ENCODE measurements at regions not wholly inside any gene's neighbourhood (a gene's known extent, or its start where the extent isn't known, plus 50 kb on each side); places are given as distances from the start of the nearest gene placed in this dataset.
A peak's percentile ranks its signal among the peaks of the same experiment; 100 is the strongest.

- no peak for DNase-seq (ENCODE audit: low spot score)
Observed at GRCh38 chr15:45743426-45744235, 108.8 kb downstream of the SQOR start.

DNA sequence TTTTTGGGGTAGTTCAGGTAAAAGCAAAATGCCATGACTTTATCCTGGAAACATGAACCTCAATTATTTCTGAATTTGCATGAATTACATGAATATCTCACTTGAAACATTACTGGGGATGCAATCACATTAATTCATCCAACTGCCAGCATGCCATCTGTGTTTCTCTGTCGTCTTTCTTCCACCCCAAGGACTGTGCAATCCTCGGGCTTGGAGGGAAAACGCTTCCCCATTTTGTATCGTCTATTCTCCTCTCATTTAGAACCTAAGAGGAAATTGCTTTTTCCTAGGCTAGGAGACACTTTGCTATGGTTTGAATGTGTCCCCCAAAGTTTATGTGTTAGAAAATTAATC is 109.4 kb downstream of the SQOR start:
- no peak for DNase-seq (ENCODE audit: low spot score)

DNA sequence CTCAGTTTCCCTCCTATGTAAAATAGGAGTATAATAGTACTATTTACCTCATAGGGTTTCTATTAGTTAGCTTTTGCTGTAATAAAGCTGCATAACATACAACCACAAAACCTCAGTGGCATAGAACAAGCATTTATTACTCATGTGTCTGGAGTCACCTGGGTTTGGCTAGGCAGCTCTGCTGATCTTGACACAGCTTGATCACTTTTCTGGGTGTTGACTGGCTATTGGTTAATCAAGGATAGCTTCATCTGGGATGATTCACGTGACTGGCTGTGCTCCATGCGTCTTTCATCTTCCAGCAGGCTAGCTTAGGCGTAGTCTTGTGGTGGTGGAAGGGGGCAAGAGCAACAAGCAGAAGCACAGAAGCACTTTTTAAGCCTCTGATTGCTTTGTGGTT is 112.6 kb downstream of the SQOR start:
- no peak for DNase-seq (ENCODE audit: low spot score)

DNA sequence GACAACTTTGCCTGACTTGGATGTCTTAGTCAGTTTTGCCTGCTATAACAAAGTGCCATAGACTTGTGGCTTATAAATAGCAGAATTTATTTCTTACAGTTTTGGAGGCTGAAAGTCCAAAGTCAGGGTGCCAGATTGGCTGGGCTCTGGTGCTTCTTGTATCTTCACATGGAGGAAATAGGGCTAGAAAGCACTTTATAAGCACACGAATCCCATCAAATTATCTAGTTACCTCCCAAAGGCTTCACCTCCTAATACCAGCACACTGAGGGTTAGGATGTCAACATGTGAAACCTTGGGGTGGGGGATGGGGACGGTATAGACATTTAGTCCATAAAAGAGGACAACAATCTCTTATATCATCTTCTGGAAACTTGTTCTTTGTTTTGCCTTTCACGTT is 116.8 kb downstream of the SQOR start:
- no peak for DNase-seq (ENCODE audit: low spot score)

GRCh38 chr15:45759936-45760335 is 125.1 kb downstream of the SQOR start:
- no peak for DNase-seq (ENCODE audit: low spot score)

GRCh38 chr15:45762726-45763125 is 127.9 kb downstream of the SQOR start:
- no peak for DNase-seq (ENCODE audit: low spot score)

GRCh38 chr15:45763170-45763869 is 128.5 kb downstream of the SQOR start:
- no peak for DNase-seq (ENCODE audit: low spot score)

GRCh38 chr15:45773149-45773548 is 138.3 kb downstream of the SQOR start:
- DNase-seq (ENCODE audit: low spot score) = no peak

GRCh38 chr15:45776772-45777171 is 141.9 kb downstream of the SQOR start:
- DNase-seq (ENCODE audit: low spot score) = no peak

DNA sequence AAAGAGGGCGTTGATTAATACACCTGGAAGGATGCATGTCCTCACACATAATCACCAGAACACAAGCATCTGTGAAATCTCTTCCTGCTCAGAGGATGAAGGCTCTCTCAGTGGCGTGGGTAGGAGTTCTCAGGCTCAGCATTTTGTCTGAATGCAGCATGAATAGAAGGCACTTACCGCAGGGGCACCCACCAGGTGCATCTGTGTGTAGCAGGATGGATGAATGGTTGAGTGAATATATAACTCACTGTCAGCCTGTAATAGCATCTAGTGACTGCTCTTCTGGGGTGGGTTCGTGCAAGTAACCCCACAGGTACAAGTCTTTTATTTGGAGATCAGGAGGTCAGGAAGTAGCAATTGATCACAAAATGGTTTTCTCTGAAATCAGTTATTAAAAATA is 143.0 kb downstream of the SQOR start:
- DNase-seq (ENCODE audit: low spot score) = no peak

DNA sequence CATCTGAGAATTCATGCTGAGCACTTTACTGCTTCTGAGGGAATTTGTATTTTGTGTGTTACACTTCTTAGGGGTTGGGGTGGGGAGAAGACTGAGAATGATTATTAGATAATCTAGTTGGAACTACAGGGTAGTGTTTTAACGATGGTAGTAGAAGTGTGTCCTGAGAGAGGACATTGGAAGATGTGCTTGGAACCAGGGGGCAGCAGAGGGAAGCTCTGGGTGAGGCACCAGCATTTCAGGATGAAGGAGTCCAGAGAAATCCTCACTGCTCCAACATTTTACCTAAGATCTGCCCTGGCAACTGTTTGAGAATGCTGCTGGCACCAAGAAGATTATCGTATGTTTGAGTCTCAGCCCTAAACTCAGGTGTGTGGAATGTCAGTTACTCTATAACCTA is 145.5 kb downstream of the SQOR start:
- no peak for DNase-seq (ENCODE audit: low spot score)

GRCh38 chr15:45784656-45785055 is 149.8 kb downstream of the SQOR start:
- DNase-seq (ENCODE audit: low spot score) = no peak

- DNase-seq (ENCODE audit: low spot score) = no peak
Observed at GRCh38 chr15:45785897-45786296, 151.1 kb downstream of the SQOR start.

- peak; percentile 18 for DNase-seq (ENCODE audit: low spot score)
Observed at GRCh38 chr15:45790325-45790943, 155.6 kb downstream of the SQOR start.

- no peak for DNase-seq (ENCODE audit: low spot score)
Observed at GRCh38 chr15:45794304-45794703, 159.5 kb downstream of the SQOR start.

GRCh38 chr15:45794712-45795439 is 160.0 kb downstream of the SQOR start:
- no peak for DNase-seq (ENCODE audit: low spot score)

- peak; percentile 39 for DNase-seq (ENCODE audit: low spot score)
Observed at GRCh38 chr15:45795440-45796069, 160.7 kb downstream of the SQOR start.

- DNase-seq (ENCODE audit: low spot score) = no peak
Observed at GRCh38 chr15:45796433-45796832, 161.6 kb downstream of the SQOR start.

DNA sequence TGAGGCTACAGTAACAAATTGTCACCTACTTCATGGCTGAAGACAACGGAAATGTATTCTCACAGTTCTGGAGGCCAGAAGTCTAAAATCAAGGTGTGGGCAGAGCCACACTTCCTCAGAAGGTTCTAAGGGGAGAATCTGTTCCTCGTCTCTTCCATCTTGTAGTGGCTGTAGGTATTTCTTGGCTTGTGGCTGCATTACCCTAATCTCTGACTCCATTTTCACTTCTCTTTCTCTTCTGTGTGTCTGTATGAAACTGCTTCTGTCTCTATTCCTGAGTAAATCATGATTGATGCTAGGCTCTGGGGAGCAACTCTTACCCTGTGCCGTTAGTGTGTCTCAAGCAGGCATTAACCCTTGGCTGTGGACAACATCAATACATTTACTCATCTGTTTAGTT is 164.7 kb downstream of the SQOR start:
- DNase-seq (ENCODE audit: low spot score) = no peak

DNA sequence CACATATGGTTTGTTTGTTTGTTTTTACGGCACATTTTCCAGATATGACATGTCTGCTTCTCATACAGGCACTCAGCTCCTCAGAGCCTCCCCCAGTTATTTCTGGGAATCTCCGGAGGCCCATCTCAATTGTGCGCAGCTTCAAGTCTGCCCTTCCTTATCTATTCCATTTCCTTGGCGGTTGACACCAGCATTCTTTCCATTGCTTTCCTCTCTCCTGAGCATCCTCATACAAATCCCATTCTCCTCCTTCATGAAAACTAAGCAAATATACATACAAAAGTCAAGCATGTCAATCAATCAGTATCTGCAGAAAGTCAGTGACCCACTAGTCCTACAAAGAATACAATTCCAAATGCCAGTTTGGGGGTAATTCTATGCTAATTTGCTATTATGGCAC is 166.7 kb downstream of the SQOR start:
- no peak for DNase-seq (ENCODE audit: low spot score)

DNA sequence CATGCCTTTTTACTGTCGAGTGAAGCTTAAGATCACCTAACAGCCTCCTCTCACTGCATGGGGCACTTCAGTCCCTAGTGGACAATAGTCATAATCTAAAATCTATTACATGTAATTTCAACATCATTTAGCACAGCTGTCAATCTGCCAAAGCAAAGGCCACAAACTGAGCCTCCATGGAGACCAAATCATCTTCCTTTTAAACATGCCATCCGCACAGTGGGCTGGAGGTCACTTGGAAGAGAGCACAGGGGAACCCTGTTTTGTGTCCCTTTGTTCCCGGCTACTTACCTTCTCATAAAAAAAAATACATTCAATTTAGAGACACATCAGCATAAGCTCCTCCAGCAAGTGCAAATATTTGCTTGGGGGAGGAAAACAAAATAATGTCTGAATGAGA is 167.3 kb downstream of the SQOR start:
- DNase-seq (ENCODE audit: low spot score) = no peak

DNA sequence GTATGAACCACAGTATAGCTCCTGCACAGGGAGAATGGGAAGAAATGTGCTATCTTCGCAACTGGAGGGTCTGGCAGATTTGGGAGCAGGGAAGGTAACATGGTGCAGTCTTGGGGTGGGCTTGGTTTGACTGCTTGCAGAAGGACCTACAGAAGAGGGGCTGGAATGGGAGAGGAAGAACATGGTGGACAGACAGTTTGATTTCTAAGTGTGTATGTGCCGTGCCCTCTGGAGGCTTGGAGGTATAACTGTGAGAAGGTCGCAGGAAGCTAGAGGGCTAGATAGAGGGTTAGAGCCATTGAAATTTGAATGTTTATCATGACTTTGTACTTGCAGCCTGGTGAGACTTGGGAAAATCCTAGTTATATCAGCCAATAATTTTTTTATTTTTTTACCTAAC is 169.2 kb downstream of the SQOR start:
- DNase-seq (ENCODE audit: low spot score) = no peak

Data from LoVo (cell line).